HG03025 (cell line): ENCODE measurements at regions not wholly inside any gene's neighbourhood (a gene's known extent, or its start where the extent isn't known, plus 50 kb on each side); places are given as distances from the start of the nearest gene placed in this dataset.
A peak's percentile ranks its signal among the peaks of the same experiment; 100 is the strongest.

ENCODE experiments used
- ATAC-seq: cut with Tn5 transposase; IDR thresholded peaks from one replicate; pipeline ENCODE4 v1.9.1; 2021; ENCODE audit warnings: mild to moderate bottlenecking, moderate library complexity; ENCODE audit not compliant: unreplicated experiment, low FRiP score

DNA sequence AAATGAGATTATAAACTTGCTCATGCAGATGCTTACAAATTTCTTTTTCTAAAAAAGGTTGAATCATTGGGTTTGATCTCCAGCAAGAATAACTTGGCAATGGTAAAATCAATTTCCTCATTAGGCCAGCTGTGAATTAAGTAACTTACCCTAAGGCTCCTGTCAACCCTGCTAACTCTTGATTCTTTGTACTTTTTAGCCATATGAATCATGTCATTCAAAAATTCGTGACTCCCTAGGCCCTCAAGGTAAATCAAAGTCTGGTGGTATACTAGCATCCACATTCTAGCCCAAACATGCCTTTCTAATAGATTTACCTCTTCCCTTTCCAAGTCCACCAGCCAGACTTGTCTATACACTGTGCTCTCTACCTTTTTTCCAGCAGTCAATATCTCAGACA is 420.8 kb upstream of the BRINP1 start:
- no peak for ATAC-seq

- no peak for ATAC-seq
Observed at GRCh38 chr9:119788921-119789320, 419.7 kb upstream of the BRINP1 start.

GRCh38 chr9:119781886-119782285 is 412.7 kb upstream of the BRINP1 start:
- ATAC-seq, result no peak

GRCh38 chr9:119775410-119775809 is 406.2 kb upstream of the BRINP1 start:
- no peak for ATAC-seq

- no peak for ATAC-seq
Observed at GRCh38 chr9:119773823-119774222, 404.6 kb upstream of the BRINP1 start.

- ATAC-seq, result no peak
Observed at GRCh38 chr9:119771341-119771740, 402.1 kb upstream of the BRINP1 start.

- ATAC-seq, result no peak
Observed at GRCh38 chr9:119768266-119768665, 399.0 kb upstream of the BRINP1 start.

DNA sequence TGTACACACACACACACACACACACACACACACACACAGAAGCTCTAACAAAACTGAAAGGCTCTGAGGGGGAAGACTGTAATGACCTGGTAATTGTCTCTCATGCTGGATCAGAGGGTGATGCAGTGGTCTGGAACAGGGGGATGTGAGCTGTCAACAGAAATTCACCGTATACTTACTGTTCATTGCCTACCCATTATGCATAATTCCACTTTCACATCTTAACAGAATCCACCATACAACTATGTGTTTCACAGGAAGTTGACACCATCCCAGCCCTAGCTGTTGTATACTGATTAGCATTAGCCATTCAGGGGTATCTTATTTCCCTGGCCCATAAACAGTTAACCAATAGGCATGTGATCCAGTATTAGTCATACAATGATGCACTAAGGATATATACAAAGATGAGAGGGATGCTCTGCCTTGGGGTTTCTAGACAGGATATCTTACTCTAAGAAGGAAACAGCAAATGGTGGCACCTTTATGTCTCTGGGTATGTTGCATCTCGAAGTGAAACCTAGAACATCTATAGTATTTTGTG is 396.5 kb upstream of the BRINP1 start:
- no peak for ATAC-seq

DNA sequence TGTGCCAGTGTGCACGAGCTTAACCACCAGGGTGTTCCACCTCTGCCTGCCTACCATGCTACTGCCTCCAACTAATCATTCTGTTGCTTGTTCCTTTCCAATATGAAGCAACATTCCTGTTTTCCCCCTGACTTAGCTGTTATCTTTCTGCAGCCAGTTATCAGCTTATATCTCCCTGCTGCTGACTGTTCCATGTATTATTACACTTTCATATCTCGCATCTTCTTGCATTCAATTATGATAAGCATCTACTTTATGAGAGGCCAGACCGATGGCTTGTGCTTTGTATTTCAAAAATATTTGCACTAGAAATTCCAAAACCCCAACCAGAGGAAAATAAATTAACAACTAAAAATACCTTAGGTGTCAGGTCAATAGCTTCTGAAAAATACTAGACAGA is 394.0 kb upstream of the BRINP1 start:
- no peak for ATAC-seq

DNA sequence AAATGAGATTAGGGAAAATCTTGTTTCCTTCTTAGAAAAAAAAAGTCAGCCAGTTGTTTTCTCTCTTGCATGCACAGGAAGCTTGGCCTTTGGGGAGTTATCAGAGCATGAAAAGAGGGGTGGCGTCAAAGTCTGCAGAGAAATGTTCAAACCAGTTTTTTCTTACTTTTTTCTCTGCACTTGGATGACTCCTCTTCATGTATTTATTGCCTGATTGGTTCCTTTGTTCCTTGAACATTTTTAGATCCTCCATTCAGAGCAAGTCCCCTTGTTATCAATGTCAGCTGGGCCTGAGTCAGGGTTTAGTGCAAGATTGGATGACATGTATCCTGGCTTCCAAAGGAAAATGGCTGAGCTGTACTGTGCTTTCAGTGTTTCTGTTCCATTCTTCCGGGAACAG is 392.6 kb upstream of the BRINP1 start:
- ATAC-seq, result no peak

DNA sequence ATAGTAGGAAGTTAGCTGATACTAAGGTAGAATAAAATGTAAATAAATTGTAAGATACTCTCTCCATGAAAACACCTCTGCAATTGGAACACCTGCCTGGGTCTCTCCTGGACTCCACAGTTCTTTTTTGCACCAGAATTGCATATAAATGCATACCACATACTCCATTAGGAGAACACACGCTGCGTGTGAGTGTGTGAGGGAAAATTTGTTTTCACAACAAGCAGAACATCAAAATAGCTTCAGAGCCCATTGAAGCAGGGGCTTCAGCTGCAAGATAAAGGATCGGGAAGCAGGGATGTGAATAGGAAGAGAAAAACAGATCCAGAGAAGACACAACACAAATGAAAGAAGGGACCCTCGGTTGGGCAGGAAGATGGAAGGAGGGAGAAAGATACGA is 389.8 kb upstream of the BRINP1 start:
- ATAC-seq, result no peak

DNA sequence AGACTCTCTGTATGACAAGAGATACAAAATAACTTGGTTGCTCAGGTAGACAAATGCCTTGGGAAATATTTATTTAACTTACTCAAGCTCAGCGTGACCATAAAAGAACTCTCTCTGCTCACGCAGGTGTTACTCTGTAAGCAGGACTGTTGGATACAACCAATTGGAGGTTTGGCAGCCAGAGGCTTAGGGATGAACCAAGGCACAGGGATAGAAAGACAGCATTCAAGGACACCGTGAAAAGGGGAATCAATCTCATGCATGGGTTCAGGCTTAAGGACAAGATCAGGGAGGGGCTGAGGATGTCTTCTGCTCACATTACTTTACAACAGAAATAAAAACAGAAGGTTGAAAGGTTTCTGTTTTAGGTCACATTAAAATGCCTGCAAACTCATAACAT is 389.0 kb upstream of the BRINP1 start:
- no peak for ATAC-seq

DNA sequence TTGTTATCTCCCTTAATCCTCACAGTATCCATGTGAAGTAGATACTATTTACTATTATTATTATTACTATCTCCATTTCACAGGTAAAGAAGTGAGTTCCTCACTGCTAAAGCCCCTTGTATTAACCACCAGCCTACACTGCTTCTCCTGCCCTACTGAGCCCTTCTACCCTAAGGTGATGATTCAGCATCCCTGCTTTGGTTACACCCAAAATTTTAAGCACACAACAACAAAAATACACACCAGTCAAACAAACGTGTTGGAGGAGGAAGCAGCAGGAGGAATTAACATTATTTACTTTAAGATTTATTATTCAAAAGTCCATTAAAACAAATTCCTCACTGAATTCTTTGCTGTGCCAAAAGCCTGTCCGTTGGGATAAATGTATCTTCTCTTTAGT is 370.2 kb upstream of the BRINP1 start:
- ATAC-seq, result no peak

- peak; percentile 97 for ATAC-seq
Observed at GRCh38 chr9:119736491-119737454, 367.5 kb upstream of the BRINP1 start.

DNA sequence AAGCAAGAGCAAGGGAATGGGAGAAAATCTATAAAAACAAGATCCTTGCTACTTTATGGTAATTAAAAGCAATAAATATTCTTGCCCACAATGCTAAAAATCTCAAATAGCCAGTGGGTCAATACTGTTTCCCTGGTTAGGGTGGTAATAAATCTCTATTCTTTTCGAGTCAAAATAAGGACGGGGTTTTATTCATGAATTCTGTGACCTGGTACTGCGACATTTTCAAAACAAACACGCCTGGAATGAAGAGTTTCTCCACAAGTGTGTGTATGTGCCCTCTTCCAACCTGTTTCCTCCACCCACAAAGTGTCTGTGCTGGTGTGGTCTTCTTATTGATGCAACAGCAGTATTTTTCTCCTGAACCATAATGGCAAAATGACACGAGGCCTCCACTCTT is 358.8 kb upstream of the BRINP1 start:
- no peak for ATAC-seq

DNA sequence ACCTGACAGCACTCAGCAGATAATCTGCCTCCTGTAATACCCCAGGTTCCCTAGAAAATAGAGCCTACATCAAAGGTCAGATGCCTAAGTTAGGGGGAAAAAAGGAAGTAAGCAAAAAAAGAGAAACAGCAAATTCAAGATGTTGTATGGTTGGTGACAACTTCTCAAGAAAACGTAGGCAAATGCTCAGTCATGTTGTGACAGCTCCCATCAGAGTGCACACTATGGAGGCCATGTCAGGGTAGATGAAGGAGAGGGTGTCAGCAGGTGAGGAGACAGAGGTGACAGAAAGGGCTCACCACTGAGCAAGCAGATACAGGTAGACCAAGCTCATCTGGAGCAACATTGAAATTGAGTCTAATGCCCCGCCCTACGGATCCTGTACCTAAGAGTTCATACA is 356.8 kb upstream of the BRINP1 start:
- no peak for ATAC-seq

- no peak for ATAC-seq
Observed at GRCh38 chr9:119722384-119722783, 353.1 kb upstream of the BRINP1 start.

- ATAC-seq, result no peak
Observed at GRCh38 chr9:119712325-119712724, 343.1 kb upstream of the BRINP1 start.

- no peak for ATAC-seq
Observed at GRCh38 chr9:119709431-119709830, 340.2 kb upstream of the BRINP1 start.

- no peak for ATAC-seq
Observed at GRCh38 chr9:119707228-119707845, 338.1 kb upstream of the BRINP1 start.

DNA sequence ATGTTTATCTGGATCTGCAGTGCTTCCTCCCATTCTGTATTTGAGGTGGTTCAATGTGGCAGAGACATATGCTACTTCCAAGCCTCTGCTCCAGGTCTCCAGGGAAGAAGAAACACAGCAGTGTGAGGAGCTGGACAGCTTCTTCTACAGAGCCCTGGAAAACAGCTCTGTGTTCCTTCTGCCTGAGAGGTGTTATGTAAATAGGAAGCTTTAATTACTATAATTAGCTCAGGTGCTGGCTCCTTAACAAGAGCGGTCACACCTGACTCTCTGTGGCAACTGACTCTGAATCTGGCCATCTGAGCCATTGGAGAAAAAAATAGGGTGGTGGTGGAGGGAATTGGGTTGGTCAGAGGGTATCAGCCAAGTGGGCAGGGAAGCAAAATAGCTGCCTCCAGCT is 332.4 kb upstream of the BRINP1 start:
- ATAC-seq, result no peak

DNA sequence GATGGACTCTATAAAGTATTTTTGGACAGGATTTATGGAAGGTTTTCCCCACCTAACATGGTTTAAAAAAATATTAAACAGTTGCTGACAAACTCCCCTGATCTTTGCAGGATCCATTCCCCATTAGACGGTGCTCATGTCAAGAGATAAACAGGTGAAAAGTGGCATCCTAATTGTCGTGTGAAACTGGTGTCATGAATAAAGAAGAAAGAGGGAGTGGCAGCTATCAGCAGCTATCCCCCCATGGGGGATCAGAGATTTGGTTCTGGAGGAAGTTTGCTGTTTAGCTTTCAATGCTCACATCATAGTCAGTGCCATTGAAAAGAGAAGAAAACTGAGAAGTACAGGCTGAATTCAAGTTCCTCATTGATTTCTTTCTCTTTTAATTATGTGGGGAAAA is 329.3 kb upstream of the BRINP1 start:
- ATAC-seq, result no peak
